Head of caudate nucleus (tissue), 42 donors: ENCODE measurements at regions not wholly inside any gene's neighbourhood (a gene's known extent, or its start where the extent isn't known, plus 50 kb on each side); places are given as distances from the start of the nearest gene placed in this dataset.
"Not testable (repeated sequence)": the region's sequence is repeated elsewhere in the genome, so short reads cannot be mapped to it uniquely, and the experiment has no call there.

Experiments
- DNase-seq, 42 donors: peaks; one replicate each; pipeline versions ENCODE4 v3.0.0 to v3.0.0-alpha.2; 2020 to 2021; ENCODE audit warnings: mixed read lengths in 7 of 42
- intact Hi-C: fragments of 100-400 bp; cut with DNase I; formaldehyde crosslinking; loops from one replicate; pipeline ENCODE4 v1.15.0; 2022

DNA sequence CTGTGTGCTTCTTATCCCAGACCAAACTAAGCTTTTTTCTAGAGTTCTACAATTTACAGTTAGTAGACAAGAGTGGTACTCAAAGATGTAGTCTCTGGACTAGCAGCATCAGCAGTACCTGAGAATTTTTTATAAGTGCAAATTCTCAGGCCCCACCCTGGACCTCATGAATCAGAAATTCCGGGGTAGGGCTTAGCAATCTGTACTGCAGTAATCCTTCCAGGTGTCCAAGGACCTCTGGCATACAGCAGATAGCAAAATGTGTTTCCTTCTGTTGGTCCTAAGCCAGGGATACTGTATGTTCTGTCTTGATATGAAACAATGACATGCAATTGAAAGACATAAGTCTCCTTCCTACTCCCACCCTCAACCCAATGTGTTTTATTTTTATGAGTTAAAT, 194.3 kb downstream of the MSX2 start:
- no peak for DNase-seq
- intact Hi-C loops: no loop called here

DNA sequence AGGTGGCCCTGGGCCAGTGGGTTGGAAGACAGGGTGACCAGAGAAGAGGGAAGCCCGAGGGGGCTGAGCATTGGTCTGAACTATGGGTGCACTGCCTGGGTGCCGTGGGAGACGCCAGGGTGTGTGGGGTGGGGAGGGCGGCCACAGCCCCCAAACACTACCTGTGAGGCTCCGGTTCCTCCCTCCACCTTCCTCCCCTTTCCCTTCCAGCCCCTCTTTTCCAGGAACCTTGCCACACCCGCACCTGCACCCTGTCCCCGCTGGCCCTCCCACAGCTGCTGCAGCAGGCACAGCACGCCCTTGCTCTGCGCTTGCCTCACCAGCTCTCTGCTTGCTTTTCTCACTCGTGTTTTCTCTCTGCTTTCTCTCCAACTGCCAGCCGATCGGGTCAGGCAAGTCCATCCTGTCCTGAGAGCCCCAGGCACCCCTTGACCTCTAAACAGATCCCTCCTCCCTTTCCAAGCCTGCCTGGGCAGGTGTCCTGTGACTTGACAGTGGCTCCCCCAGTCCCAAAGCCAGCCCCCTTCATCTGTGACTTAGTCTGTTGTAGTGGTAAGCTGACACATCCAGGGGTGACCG, 193.7 kb downstream of the MSX2 start:
- intact Hi-C loops: no loop called here
- no peak for DNase-seq

DNA sequence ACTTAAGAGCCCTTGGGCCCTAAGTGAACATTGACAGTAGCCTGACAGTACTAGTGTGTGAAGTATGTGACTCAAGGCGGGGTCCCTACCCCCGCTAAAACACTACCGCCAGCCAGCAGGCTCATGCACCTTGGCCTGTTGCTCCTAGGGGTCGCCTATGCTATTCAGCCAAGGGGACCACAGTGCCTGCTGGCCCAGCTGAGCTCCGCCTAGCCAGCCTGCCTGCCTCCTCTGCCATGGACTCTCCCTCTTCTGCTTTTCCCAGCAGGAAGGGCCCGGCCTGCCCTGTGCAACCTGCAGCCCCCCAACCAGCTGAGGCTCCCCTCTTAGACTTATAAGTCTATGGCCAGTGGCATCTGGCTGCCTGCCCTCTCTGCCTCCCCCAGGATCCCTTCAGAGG, 193.1 kb downstream of the MSX2 start:
- DNase-seq, intact Hi-C loops: not testable (repeated sequence)

DNA sequence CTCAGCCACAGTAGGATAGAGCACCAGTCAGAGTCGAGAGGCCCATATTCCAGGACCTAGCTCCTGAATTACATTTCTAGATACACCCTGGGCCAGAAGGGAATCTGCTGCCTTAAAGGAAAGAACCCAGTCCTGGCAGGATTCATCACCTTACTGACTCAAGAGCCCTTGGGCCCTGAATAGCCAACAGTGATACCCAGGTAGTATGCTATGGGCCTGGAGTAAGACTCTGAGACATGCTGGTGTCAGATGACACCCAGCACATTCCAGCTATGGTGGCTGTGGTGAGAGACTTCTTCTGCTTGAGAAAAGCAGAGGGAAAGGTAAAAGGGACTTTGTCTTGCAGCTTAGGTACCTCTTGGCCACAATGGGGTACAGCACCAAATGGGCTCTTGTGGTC, 192.5 kb downstream of the MSX2 start:
- DNase-seq, intact Hi-C loops: not testable (repeated sequence)

DNA sequence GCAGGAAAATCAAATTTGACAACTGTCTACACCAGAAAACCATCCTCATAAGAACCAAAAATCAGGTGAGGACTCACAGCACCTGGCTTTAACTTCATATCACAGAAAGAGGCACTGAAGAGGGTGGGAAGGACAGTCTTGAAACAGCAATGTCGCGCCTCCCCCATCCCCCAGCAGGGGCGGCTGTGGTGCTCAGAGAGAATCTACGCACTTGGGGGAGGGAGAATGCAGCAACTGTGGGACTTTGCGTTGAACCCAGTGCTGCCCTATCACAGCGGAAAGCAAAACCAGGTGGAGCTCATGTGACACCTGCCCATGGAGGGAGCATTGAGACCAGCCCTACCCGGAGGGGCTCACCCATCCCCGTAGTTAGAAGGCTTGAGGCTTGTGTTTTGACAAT, 191.8 kb downstream of the MSX2 start:
- intact Hi-C loops: no loop called here
- DNase-seq: no peak

DNA sequence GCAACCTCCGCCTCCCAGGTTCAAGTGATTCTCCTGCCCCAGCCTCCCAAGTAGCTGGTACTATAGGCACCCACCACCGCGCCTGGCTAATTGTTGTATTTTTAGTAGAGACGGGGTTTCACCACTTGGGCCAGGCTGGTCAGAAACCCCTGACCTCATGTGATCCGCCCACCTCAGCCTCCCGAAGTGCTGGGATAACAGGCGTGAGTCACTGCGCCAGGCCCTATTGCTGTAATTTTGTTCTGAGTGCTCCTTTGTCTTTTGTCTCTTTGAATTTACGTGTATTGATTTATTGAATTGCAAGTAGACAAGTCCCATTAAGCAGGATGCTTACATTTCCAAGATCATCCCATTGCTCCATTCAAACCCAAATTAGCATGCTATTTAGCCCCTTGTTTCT, 186.7 kb downstream of the MSX2 start:
- no peak for DNase-seq
- intact Hi-C loops: no loop called here

DNA sequence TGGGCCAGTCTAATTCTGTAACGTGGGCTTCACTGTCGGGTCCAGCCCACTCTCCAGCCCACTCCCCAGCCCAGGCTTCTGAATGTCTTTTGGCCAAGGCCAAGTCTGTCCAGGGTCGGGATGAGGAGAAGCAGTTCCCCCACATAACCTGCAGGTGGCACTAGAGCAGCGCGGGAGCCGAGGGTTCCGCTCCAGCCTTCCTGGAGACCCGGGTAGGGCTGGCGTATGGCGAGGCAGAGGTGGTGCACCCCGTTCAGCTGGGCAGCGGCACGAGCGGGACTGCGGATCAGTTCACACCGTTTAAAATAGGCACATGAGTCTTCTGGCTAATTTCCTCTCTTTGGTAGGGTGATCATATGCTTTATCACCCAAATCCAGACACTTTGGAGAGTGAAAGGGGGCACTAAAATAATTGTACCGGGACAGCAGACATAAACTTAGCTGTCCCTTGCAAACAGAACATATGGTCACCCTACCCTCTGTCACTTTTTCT, 185.9 kb downstream of the MSX2 start:
- peak; percentile 36 to 92 (median 80) for DNase-seq
- intact Hi-C loops: no loop called here

DNA sequence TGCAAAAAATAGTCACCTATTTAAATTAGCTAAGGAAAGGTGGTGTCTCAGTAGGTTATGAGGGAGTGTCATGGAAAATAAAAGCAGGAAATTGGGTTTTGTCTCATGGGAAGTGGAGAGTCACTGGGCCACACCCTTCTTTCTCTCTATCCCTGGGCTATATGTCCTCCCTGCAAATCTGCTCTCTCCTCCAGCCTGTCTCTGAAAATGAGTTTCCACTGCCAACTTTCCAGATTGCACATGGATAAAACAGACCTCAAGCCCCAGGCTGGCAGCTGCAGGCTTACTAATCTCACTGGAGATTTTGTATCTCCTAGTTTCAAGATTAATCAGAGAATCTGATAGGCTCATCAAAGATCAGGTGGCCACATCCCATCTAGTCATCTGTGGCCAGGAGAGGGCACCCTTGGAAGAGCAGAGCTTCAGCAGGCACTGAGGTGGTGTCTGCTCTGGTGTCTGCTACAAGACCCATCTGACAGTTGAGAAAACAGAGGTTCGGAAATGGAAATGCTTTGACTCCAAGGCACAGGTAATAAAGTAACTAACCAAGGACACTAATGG, 178.9 kb downstream of the MSX2 start:
- DNase-seq: peak in 1 of 42 donors; percentile 10
- intact Hi-C loops: no loop called here

DNA sequence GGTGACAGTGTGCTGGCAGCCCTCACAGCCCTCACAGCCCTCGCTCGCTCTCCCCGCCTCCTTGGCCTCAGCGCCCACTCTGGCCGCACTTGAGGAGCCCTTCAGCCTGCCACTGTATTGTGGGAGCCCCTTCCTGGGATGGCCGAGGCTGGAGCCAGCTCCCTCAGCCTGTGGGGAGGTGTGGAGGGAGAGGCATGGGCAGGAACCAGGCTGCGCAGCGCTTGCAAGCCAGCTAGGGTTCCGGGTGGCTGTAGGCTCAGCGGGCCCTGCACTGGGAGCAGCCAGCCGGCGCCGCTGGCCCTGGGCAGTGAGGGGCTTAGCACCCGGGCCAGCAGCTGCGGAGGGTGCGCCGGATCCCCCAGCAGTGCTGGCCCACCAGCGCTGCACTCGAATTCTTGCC, 177.0 kb downstream of the MSX2 start:
- no peak for DNase-seq
- intact Hi-C loops: no loop called here

DNA sequence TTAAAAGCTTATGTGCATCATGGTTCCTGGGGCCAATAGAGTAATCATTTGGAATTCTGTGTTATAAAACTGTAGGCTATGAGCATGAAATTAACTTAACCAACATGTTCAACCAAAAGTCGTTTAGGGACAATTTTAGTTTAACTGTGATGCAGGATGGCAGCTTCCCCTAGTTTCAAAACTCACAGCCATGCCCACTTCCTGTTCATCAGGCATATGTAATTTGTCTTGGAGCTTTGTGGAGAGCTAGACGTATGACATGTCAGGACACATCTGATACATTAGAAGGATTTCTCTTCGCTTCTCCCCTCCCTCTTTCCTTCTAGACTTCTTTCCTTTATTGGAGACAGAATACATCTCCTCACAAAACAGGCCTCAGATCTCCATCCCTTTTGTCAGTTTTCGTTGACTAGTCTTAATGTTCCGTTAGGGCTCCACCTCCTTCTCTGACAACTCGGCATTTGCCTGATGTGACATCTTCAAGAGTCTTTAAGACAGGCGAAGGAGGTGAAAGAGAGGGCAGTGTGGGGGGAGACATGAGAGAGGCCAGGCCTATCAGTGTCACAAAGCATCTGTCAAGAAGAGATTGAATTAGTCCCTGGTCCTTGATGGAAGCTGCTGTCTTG, 176.0 kb downstream of the MSX2 start:
- intact Hi-C loops: no loop called here
- DNase-seq: no peak

DNA sequence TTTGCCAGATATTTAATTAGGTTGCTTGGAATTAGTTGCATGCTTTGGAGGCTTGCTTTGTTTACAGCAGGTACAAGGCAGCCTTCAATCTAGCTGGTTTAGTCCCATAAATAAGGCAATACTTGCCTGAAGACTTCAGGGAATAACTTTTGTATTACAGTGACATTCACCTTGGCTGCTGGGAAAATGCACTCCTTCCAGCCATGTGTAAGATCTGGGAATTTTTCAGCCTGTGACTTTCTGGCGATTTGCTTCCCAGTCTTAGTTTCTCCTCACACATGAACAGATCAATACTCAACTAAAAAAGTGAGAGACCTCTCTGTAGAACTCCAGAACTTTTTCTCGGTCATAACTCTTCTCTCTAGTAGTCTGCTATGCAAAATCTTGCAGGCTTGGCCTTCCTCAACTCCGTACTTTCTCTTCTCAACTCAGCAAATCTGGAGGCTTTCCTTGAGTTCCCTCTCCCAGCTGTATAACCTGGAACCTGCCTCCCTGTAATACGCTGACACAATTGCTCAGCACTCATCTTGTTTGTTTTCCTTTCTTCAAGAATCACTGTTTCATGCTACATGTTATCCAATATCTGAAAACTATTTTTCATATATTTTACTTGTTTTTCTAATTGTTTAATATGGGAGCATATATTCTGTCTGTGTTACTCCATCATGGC, 173.0 kb downstream of the MSX2 start:
- intact Hi-C loops: no loop called here
- no peak for DNase-seq

DNA sequence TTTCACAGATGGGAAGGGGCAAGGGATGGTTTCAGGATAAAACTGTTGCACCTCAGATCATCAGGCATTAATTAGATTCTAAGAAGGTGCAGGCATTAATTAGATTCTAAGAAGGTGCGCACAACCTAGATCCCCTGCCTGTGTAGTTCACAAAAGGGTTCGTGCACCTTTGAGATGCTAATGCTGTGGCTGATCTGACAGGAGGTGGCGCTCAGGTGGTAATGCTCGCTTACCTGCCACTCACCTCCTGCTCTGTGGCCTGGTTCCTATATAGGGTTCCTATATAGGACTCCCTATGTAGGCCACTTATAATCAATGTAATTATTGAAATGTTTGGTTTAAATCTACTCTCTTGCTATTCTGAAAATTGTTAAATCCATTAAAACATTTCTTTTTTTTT, 171.0 kb downstream of the MSX2 start:
- DNase-seq: no peak
- intact Hi-C loops: no loop called here

DNA sequence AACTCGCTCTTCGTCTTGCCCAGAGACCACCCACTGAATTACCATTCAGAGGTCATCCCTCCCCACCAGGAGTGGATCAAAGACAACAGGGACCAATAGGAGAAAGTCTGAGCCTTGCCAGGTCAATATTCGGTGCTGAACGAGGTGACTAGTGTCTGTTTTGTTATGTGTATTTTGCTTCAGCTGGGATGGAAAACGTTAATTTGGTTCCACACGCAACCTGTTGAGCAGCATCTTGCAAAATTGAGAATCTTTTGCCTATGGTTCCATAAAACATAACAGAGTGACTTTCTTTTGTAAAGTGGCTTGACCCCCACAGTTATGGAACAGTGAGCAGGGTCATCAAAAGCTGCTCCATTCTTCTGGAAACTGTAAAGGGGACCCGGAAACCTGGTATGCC, 168.4 kb downstream of the MSX2 start:
- no peak for DNase-seq
- intact Hi-C loops: no loop called here

DNA sequence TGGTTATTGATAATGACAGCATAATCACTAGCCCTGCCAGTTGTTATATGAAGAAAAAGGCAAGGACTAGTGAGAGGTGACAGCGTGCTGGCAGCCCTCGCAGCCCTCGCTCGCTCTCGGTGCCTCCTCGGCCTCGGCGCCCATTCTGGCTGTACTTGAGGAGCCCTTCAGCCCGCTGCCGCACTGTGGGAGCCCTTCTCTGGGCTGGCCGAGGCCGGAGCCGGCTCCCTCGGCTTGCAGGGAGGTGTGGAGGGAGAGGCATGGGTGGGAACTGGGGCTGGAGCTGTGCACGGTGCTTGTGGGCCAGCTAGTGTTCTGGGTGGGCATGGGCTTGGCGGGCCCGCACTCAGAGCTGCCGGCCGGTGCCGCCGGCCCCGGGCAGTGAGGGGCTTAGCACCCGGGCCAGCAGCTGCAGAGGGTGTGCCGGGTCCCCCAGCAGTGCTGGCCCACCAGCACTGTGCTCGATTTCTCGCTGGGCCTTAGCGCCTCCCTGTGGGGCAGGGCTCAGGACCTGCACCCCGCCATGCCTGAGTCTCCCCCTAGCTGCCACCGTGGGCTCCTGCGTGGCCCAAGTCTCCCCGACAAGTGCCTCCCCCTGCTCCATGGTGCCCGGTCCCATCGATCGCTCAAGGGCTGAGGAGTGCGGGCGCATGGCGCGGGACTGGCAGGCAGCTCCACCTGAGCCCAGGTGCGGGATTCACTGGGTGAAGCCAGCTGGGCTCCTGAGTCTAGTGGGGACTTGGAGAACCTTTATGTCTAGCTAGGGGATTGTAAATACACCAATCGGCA, 156.2 kb downstream of the MSX2 start:
- intact Hi-C loops, DNase-seq: not testable (repeated sequence)

DNA sequence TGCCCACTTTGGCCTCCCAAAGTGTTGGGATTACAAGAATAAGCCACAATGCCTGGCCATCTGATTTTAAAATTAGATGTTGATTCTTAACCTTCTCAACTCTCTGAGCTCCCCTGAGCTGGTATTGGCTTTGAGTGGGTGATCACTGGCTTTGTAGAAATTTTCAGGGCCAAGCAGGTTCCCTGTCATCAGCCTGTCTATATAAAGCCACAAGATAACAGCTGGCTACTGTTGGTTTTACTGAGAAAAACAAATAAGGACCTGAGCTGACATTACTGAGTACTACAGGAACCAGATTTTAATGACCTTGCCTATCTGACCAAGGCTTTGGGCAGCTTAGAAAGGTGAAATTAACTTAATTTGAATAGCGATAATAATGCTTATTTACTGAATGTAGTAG, 153.6 kb downstream of the MSX2 start:
- intact Hi-C loops: no loop called here
- no peak for DNase-seq

DNA sequence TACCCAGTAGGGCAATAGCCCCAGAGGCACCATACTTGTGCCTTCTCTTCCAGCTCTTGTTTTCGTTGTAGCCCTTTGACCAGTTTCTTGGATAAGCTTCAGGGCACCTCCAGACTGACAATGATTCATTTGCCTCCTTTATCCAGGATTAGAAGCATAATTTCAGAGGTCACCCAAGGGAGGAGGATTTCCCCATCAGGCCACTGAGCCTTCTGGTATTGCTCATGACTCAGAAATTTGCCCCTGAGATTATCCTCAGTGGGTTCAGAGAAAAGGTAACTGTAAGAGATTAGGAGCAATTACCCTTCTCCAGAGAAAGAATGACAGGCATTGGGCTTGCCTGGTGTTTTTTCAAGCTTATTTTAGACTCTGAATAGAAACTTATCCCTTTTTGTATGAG, 147.9 kb downstream of the MSX2 start:
- intact Hi-C loops: no loop called here
- peak in 2 of 42 donors; percentile 7 to 22 for DNase-seq

DNA sequence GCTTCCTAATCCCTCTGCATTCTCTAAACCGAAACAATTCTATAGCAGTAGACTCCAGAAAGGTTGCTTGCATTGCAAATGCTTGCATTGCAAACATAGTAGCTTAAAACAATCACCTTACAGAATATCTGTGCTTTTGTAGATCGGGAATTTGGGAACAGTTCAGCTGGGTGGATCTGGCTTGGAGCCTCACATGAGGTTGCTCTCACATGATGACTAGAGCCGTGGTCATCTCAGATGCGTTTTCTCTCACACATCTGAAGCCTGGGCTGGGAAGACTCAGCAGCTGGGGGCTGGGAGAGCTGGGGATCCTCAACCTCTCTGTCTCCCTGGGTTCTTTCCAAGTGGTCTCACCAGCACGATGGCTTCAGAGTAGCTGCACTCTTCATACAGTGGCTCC, 127.8 kb downstream of the MSX2 start:
- intact Hi-C loops: no loop called here
- no peak for DNase-seq

DNA sequence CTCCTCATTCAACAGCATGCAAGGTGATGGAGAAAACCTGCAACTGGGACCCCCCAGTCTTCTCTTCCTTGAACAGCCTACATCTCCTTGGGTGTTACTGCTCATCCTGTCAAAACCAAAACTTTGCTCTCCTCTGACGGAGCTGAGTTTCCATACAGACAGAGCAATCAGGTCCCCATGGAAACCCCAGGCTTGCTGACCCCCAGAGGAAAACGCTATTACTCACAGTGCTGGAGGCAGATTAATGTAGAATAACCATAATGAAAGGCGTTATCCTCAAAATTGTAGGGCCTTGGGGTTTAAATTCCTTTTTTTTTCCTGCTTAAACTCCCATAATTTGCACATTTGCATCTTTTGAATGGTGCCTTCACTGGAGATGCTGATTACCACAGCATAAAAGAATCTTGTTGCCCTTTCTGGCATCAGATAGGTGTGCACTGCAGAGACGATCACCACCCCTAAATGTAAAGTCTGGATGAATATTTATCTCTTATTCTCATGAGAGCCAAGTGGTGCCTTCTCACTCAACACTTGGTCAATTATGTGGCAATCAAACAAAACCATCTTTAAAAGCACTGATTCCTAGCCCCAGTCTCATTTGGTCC, 126.3 kb downstream of the MSX2 start:
- intact Hi-C loops: no loop called here

DNA sequence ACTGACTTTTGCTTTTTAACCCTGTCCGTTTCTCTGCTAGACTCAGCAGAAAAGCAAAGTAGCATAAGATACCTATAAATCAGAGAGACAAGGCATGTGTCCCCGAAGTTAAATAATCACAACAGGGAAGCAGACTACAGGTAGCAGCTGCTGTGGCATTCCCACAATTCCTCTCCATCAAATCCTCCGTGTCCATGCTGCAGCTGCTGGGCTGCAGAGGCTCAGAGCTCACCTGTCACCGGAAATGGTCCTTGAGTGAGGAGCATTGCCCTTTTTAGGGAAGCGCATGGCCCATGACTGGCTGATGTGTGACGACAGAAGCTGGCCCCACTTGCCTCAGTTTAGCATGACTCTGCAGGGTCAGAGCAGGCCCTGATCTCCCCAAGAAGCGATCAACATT, 125.0 kb downstream of the MSX2 start:
- DNase-seq: no peak
- intact Hi-C loops: no loop called here

More for the DNA sequence above, 126.3 kb downstream of the MSX2 start:
- DNase-seq: no peak
